KMS-11 (cell line): ENCODE measurements at regions not wholly inside any gene's neighbourhood (a gene's known extent, or its start where the extent isn't known, plus 50 kb on each side); places are given as distances from the start of the nearest gene placed in this dataset.

ENCODE experiments used
- H2AFZ ChIP-seq: fragments of 200-600 bp; sonication (generic); 2 replicates; pipeline ENCODE4 v1.6.1; 2016; ENCODE audit warnings: antibody characterized with exemption, mixed run types, low read depth
- H3K27ac ChIP-seq: fragments of 200-600 bp; sonication (generic); 2 replicates; pipeline ENCODE4 v1.6.1; 2016; ENCODE audit warnings: mild to moderate bottlenecking, mixed run types
- H3K27me3 ChIP-seq: fragments of 200-600 bp; sonication (generic); 2 replicates; pipeline ENCODE4 v1.6.1; 2017; ENCODE audit warnings: mild to moderate bottlenecking, low read depth, mixed run types, moderate library complexity; ENCODE audit not compliant: insufficient read depth
- H3K36me3 ChIP-seq: fragments of 200-600 bp; sonication (generic); 2 replicates; pipeline ENCODE4 v1.6.1; 2017; ENCODE audit warnings: mild to moderate bottlenecking, mixed run types; ENCODE audit not compliant: insufficient read depth
- H3K4me1 ChIP-seq: fragments of 200-600 bp; sonication (generic); 2 replicates; pipeline ENCODE4 v1.6.1; 2016; ENCODE audit warnings: mild to moderate bottlenecking, low read depth, mixed run types; ENCODE audit not compliant: poor library complexity, severe bottlenecking
- H3K4me2 ChIP-seq: fragments of 200-600 bp; sonication (generic); 2 replicates; pipeline ENCODE4 v1.7.0; 2016; ENCODE audit warnings: mild to moderate bottlenecking, mixed run types
- H3K4me3 ChIP-seq: fragments of 200-600 bp; sonication (generic); IDR thresholded peaks from 2 replicates; pipeline ENCODE4 v1.6.1; 2017; ENCODE audit warnings: low read depth, low read length, mixed read lengths; ENCODE audit not compliant: insufficient read depth
- H3K79me2 ChIP-seq: fragments of 200-600 bp; sonication (generic); 2 replicates; pipeline ENCODE4 v1.6.1; 2016; ENCODE audit warnings: low read depth, mixed run types; ENCODE audit not compliant: insufficient read depth
- H3K9ac ChIP-seq: fragments of 200-600 bp; sonication (generic); 2 replicates; pipeline ENCODE4 v1.6.1; 2016; ENCODE audit warnings: mild to moderate bottlenecking, mixed run types
- H4K20me1 ChIP-seq: fragments of 200-600 bp; sonication (generic); 2 replicates; pipeline ENCODE4 v1.6.1; 2016; ENCODE audit warnings: mild to moderate bottlenecking, mixed run types; ENCODE audit not compliant: insufficient read depth
- CTCF ChIP-seq: fragments of 200-600 bp; sonication (generic); conservative IDR thresholded peaks from 2 replicates; pipeline ENCODE4 v1.6.1; 2017; ENCODE audit warnings: low read depth, mild to moderate bottlenecking, antibody characterized with exemption, low read length, moderate library complexity, mixed read lengths

DNA sequence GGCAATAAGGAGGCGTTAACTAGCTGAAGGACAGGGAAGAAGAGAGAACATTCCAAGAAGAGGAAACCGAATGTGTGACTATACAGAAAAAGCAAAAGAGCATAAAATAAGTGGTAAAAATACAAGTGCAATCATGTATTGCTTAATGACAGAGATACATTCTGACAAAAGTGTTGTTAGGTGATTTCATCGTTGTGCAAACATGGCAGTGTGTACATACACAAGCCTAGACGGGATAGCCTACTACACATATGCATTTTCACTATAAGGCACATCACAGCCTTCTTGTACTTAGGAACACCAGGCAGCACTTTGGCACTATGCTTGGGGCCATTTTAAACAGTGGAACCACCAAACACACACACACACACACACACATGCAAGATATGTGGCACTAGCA lies 299.3 kb downstream of the BCAT1 start:
- no peak overlapping the region for H2AFZ ChIP-seq
- H4K20me1 ChIP-seq = no peaks in the 10 kb centered on the region
- H3K27ac ChIP-seq = no peak overlapping the region
- TF ChIP-seq CTCF = no peak
- no peak overlapping the region for H3K4me2 ChIP-seq
- no peak overlapping the region for H3K4me3 ChIP-seq
- no peaks in the 10 kb centered on the region for H3K27me3 ChIP-seq
- no peaks in the 10 kb centered on the region for H3K79me2 ChIP-seq
- no peaks in the 10 kb centered on the region for H3K4me1 ChIP-seq
- no peak overlapping the region for H3K9ac ChIP-seq
- H3K36me3 ChIP-seq = no peaks in the 10 kb centered on the region

DNA sequence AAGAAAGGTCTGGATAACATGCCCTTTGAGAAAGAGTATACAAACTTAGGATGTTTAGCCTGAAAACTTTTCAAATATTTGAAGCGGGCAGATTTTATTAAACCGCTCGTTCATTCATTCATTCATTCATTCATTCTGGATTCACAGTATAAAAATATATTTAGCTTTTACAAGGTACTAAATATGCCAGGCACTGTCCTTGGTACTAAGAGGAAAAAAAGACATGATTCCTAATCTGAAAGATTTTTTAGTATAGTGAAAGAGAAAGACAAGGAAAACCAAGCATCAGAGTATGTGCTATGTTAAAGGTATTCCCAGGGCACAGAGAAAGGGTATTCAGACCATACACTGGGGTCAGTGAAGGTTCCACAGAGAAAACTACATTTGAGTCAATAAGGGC lies 299.7 kb downstream of the BCAT1 start:
- Histone ChIP-seq H3K4me3 (no peak overlapping the region), H3K4me1 (no peaks in the 10 kb centered on the region), H4K20me1 (no peaks in the 10 kb centered on the region), H3K36me3 (no peaks in the 10 kb centered on the region), H2AFZ (no peak overlapping the region), H3K9ac (no peak overlapping the region), H3K27ac (no peak overlapping the region), H3K27me3 (no peaks in the 10 kb centered on the region), H3K79me2 (no peaks in the 10 kb centered on the region), H3K4me2 (no peak overlapping the region)
- TF ChIP-seq CTCF = no peak

DNA sequence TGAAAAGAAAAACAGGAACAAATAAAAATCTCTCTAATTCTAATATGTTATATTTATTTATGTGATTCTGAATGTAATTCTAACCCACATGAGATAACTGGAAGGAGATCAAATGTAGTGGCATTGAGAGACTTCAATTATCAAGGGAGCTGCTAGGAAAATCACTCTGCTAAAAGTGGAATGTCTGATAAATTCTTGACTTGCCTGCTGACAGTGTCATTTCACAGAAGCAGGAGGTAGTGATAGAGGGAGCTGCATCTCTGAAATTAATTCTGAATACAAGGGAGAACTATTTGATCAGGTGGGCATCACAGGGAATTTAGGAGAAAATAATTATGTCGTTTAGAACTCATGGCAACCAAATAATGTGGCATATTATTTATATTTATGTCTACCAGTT lies 303.6 kb downstream of the BCAT1 start:
- Histone ChIP-seq H3K79me2 (no peaks in the 10 kb centered on the region), H3K27me3 (no peaks in the 10 kb centered on the region), H3K4me3 (no peak overlapping the region), H3K4me2 (no peak overlapping the region), H3K36me3 (no peaks in the 10 kb centered on the region), H3K27ac (no peak overlapping the region), H3K9ac (no peak overlapping the region), H2AFZ (no peak overlapping the region), H3K4me1 (no peaks in the 10 kb centered on the region), H4K20me1 (no peaks in the 10 kb centered on the region)
- TF ChIP-seq CTCF = no peak

DNA sequence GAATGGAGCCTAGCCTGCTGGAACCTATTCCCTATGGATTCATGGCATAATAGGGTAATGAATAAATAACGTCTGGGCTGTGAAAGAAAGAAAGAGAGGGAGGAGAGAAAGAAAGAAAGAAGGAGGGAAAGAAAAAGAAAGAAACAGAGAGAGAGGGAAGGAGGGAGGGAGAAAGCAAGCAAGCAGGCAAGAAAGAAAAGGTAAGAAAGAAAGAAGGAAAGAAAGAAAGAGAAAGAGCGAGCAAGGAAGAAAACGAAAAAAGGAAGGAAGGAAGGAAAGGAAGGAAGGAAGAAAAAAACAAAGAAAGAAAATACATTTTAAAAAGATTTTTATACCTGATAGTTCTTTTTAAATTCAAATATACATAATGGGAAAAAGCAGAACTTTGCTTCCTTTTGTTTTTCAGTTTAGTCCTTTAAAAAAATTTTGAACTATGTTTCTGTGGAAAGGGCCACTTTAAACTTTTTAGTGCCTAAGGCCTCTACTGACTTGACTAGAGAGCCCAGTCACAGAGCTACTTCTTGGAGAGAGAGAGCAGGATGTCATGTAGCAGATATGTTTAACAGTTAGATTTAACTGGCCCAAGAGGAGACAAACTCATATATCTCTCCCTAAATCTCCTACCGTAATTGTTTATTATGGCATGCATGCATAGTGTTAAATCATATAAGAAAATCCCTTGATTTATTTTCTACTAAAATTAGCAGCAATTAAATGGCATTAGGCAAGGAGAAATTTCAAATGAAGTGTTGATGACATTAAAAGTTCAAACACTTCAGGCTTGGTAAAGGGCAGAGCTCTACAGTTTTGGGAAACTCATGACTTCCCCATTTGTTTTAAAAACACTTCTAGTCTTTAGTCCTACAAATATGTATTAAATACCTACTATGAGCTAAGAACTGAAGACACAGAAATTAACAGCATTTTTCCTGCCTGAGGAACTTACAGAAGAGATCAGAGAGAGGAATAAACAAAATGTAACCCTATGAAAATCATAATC lies 305.5 kb downstream of the BCAT1 start:
- Histone ChIP-seq H3K27me3 (no peaks in the 10 kb centered on the region), H3K79me2 (no peaks in the 10 kb centered on the region), H3K9ac (no peak overlapping the region), H3K36me3 (no peaks in the 10 kb centered on the region), H3K4me1 (no peaks in the 10 kb centered on the region), H4K20me1 (no peaks in the 10 kb centered on the region), H3K4me2 (no peak overlapping the region), H3K27ac (no peak overlapping the region), H3K4me3 (no peak overlapping the region), H2AFZ (no peak overlapping the region)
- no peak for TF ChIP-seq CTCF
